GM19351 (cell line): ENCODE measurements at regions not wholly inside any gene's neighbourhood (a gene's known extent, or its start where the extent isn't known, plus 50 kb on each side); places are given as distances from the start of the nearest gene placed in this dataset.

ENCODE experiments used
- ATAC-seq: cut with Tn5 transposase; IDR thresholded peaks from one replicate; pipeline ENCODE4 v1.9.1; 2021; ENCODE audit warnings: mild to moderate bottlenecking, moderate library complexity; ENCODE audit not compliant: unreplicated experiment

- ATAC-seq, result peak; percentile 55
Measured at GRCh38 chr3:5426094-5426883, 238.8 kb downstream of the EDEM1 start.

DNA sequence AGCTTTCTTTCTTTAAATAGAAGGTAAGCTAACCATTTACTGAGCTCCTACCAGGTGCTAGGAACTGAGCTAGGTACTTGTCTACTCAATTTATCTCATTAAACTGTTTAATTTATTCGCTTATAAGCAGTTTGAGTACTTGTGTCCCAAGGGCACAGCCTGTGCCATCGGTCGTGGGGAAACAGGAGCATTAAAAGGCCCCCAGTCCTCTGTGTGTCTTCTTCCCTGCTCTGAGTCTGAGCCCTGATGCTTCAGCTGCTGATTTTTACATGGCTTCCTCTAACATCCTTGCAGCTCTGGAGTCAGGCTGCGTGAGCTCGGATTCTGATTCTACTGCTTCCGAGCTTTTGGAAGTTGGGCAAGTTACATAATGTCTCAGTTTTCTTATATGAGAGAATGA lies 239.5 kb downstream of the EDEM1 start:
- no peak for ATAC-seq

DNA sequence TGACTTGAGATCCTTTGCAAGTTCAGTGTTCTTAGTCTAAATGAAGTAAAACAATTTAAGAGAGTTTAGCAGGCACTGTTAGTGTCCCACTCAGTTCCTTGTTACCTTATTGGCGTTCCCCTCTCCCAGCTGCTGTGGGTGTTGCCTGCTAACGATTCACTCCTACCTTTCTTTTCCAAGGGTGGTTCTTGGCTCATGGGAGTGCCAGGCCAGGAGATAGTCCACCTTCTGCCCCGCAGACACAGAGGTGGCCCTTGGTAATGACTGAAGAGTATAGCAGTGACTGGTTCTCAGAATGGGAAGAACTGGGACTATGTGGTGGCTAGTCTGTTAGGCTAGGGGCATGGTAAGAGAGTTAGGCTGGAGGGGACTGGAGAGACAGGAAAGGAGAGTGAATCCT lies 240.4 kb downstream of the EDEM1 start:
- no peak for ATAC-seq

DNA sequence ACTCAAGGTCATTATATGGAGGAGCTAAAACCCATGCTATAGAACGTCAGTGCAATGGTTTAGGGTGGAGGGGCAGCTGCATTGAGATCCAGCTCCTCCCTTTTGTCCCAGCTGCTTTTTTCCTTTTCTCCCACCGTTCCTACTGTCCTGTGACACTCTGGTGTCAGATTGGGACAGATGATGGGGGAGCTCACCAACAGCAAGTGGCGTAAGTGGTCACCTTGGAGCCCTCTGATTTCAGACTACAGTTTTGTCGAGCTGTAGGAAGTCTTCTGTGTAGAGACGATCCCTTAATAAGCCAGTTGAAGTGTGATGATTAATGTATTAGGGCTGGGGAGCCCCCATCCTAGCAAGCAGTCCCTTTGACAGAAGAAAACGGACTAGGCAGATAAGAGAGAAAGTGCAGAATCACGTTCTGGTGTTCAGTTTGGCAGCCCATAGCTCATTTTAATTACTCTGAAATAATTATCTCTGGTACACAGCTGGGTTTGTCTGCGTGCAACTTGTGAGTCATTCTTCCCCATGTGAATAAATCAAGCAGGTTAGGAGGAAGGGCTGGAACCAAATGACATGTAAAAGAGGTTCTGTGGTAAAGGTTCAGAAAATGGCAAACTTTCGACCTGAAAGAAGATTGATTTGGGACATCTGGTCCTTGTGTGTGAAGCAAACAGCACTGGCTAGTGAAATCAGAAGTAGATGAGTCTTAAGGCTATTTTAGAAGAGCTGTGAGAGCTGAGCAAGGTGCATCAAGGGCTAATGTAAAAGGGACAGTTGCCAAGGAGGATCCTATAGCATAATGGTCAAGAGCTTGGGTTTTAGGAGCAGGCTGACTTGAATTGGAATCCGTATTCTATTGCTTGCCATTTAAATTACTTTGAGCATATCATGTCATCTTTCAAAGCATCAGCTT lies 241.4 kb downstream of the EDEM1 start:
- peak; percentile 80 for ATAC-seq

- peak; percentile 0 for ATAC-seq
Measured at GRCh38 chr3:5429517-5429890, 242.0 kb downstream of the EDEM1 start.

GRCh38 chr3:5430701-5431100 lies 243.2 kb downstream of the EDEM1 start:
- no peak for ATAC-seq

GRCh38 chr3:5431146-5431545 lies 243.6 kb downstream of the EDEM1 start:
- no peak for ATAC-seq

DNA sequence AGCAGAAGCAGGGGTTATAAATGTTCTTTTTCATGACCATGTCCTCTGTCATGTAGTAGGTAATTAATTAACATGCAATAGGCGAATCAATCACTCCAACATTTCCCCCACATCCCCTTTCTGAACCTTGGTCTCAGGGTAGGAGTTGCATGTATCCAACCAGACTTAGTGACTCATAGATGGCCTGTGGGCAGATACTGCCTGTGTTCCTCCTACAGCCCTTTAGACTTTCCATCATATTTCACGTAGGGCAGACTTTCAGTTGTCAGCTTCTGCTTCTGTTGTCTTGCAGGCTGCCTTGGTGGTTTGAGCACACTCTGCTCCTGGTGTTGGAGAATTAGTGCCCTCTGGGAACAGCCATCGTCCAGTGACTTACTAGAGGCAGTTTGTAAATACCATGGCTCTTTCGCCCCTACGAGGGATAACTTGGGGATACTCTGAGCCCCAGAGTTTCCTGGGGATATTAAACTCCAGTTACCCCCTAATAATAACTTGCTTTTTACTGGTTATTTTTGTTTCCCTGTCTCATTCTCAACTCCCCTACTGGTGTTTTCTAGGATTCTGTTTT lies 244.4 kb downstream of the EDEM1 start:
- no peak for ATAC-seq

DNA sequence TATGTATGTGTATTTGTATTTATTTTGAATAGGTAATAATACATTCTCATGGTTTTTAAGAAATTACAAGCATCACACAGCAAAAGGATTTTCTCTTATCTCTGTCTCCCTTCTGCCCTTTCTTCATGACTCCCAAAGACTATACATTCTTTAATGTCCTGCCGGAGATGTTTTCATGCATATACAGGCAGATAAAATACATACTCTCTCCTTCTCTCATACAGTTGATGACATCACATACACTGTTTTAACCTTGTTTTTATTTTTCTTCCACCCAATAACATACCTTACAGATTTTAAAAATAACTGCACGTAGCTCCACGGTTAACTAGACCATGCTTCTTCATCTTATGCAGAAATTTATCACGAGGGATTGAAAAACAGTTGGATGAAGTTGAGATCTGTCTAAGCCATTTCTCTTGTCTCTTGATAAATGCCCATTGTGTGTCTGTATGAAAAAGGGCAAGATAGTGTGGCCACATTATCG lies 249.8 kb downstream of the EDEM1 start:
- no peak for ATAC-seq

DNA sequence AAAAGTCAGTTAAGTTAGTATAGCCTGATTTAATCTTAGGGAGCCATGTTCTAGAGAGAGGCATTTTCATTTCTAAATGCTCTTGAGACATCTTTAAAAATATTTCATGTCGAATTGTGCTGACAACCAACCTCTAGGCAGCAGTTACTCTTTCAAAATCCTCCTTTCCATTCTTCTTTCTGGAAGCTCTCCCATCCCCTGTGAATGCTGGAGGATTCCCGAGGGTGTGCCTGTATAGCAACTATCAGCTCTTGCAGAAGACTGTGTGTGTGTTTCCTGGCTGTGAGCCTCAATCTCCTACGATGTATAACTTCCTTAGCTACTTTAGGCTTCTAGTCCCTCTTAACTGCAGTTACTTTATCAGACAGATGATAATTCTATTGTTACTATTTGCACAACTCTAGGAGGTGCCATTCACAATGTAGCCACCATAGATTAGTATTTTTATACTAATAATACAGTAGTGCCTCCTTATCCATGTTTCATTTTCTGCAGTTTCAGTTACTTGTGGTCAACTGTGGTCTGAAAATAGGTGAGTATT lies 250.3 kb downstream of the EDEM1 start:
- peak; percentile 36 for ATAC-seq

DNA sequence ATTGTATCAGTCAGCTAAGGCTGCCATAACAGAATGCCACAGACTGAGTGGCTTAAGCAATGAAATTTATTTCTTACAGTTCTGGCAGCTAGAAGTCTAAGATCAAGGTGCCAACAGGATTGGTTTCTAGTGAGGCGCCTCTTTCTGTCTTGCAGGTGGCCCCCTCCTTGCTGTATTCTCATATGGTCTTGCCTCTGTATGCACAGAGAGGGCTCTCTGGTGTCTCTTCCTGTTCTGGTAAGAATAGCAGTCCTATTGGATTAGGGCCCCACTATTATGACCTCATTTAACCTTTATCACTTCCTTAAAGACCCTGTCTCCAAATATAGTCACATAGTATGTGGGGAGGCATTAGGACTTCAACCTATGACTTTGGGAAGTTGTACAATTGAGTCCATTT lies 253.9 kb downstream of the EDEM1 start:
- no peak for ATAC-seq

DNA sequence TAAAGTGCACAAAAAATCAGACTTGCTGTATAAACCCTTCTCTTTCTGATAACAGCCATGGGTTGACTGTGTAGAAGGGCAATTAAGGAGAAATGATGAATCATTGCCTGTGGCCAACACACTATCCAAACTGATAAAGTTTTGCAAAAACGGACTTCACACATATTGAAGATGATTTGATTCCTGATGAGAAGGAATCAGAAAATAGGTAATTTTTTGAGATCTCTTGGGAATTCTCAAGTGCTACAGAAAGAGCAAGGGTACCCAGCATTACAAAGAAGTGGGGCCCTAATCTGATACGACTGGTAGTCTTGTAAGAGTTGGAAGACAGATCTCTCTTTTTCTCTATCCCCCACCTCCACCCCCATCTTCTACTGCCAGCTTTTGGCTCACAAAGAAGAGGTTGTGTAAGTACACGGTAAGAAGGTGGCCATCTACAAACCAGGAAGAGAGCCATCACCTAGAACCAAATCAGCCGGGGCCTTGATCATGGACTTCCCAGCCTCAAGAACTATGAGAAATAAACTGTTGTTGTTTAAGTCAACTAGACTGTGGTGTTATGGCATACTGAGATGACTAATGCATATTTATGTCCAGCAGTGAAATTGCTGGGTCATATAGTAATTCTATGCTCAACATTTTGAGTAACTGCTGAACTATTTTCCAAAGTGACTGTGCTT lies 254.7 kb downstream of the EDEM1 start:
- no peak for ATAC-seq

DNA sequence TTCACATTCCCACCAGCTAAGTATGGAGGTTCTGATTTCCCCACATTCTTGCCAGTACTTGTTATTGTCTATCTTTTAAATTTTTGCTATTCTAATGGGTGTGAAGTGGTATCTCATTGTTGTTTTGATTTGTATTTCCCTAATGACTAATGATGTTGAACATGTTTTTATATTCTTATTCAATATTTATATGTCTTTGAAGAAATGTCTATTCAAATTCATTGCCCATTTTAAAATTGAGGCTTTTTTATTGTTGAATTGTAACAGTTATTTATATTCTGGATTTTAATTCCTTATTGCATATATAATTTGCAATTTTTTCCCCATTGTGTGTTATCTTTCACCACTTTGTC lies 255.3 kb downstream of the EDEM1 start:
- ATAC-seq, result no peak

DNA sequence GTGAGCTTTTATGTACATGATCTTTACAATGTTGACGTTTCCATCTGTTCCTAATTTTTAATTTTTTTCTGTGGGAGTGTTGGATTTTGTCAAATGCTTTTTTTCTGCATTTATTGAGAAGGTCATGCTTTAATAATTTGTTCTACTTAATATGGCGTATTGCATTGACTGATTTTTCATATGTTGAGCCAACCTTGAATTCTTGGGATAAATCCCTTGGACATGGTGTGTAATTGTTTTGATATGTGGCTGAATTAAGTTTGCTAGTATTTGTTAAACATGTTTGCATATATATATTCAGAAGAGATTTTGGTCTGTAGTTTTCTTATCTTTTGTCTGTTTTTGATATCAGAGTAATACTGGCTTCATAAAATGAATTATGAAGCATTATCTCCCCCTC lies 256.7 kb downstream of the EDEM1 start:
- no peak for ATAC-seq

- ATAC-seq, result no peak
Measured at GRCh38 chr3:5445676-5446201, 258.2 kb downstream of the EDEM1 start.

DNA sequence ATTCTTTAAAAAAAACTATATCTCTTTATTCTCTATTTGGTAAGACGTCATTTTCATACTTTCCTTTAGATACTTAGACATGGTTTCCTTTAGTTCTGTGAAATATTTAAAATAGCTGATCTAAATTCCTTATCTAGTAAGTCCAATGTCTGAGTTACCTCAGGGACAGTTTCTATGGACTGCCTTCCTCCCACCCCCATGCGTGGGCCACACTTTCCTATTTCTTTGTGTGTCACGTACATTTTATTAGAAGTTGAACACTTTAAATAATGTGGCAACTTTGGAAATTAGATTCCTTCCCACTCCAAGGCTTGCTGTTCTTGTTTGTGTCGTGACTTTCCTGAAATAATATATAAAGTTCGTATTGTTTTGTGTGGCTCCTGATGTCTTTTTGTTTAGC lies 260.7 kb downstream of the EDEM1 start:
- ATAC-seq, result no peak

- ATAC-seq, result no peak
Measured at GRCh38 chr3:5448816-5449215, 261.3 kb downstream of the EDEM1 start.

DNA sequence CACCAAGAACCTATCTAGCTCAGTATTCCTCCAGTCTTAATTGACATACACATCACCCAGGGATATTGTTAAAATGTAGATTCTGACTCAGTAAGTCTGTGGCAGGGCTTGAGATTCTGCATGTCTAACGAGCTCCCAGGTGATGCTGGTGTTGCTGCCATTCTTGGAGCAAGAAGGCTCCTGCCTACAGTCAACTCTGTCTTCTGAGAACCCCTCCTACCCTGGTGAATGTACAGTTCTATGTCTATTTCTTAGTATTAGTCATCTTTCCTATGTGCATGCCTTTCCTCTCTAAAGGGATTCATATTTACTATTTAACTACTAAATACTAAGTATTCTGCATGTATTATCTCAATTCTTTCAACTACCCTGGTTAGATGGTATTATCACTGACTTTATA lies 268.7 kb downstream of the EDEM1 start:
- peak; percentile 80 for ATAC-seq

GRCh38 chr3:5458526-5458925 lies 271.0 kb downstream of the EDEM1 start:
- ATAC-seq, result no peak

DNA sequence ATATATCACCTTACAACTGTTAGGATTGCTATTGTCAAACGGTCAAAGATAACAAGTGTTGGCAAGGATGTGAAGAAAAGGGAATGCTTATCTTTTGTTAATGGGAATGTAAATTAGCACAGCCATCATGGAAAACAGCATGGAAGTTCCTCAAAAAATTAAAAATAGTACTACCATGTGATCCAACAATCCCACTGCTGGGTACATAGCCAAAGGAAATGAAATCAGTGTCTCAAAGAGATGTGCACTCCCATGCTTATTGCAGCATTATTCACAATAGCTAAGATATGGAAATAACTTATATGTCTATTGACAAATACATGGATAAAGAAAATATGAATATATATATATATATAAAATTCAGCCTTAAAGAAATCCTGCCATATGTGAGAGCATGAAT lies 274.6 kb downstream of the EDEM1 start:
- ATAC-seq, result no peak

DNA sequence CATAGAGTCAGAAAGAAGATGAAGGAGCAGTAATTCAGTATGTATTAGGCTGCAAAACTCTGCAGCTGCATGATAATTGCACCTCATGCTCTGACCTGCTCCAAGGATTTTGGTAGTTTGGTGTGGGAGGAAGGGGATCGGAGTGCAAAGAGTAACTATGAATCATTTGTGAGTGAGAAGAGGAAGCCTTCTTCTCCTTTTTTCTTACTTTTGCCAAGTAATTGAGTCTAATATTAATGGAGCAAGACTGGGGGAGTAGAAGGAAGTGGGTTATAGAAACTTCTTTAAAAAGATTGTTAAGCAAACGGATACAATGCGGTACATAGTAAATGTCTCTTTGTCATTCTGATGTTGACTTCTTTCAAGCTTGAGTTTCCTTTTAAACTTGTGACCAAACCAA lies 276.5 kb downstream of the EDEM1 start:
- ATAC-seq, result no peak
